T-helper 2 cell treated with Interferon-gamma antibody and Interleukin-4, amounts not matched to agents 100 ng/mL and 5 ng/mL, for 36 hours (primary cell): ENCODE measurements at regions not wholly inside any gene's neighbourhood (a gene's known extent, or its start where the extent isn't known, plus 50 kb on each side); places are given as distances from the start of the nearest gene placed in this dataset.

Experiments
- intact Hi-C: fragments of 100-400 bp; cut with micrococcal nuclease; formaldehyde crosslinking; loops from one replicate; pipeline ENCODE4 v1.15.1; 2023

- intact Hi-C loops: no loop called here
Observed at GRCh38 chr3:25272090-25272489, 156.0 kb upstream of the RARB start.

- intact Hi-C loops: no loop called here
Observed at GRCh38 chr3:25273582-25274171, 154.4 kb upstream of the RARB start.

- intact Hi-C loops: no loop called here
Observed at GRCh38 chr3:25277503-25277902, 150.6 kb upstream of the RARB start.

GRCh38 chr3:25281041-25281731, 146.9 kb upstream of the RARB start:
- intact Hi-C loops: no loop called here

- intact Hi-C loops: no loop called here
Observed at GRCh38 chr3:25281732-25282126, 146.3 kb upstream of the RARB start.

- intact Hi-C loops: no loop called here
Observed at GRCh38 chr3:25283613-25284012, 144.4 kb upstream of the RARB start.

DNA sequence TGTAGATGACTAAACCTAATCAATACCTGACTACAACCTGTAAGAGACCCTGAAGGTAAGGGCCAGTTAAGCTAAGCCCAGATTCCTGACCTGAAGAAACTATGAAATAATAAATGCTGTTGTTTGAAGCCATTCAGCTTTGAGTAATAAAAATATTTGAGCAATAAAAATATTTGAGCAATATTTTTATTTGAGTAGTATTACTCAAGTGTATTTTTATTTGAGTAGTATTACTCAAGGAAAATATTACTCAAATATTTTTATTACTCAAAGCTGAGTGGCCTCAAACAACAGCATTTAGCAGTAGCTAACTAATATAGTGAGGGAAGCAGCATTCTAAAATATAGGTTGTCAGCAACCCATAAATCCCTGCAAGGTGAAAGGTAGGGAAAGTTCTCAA, 143.8 kb upstream of the RARB start:
- intact Hi-C loops: no loop called here

DNA sequence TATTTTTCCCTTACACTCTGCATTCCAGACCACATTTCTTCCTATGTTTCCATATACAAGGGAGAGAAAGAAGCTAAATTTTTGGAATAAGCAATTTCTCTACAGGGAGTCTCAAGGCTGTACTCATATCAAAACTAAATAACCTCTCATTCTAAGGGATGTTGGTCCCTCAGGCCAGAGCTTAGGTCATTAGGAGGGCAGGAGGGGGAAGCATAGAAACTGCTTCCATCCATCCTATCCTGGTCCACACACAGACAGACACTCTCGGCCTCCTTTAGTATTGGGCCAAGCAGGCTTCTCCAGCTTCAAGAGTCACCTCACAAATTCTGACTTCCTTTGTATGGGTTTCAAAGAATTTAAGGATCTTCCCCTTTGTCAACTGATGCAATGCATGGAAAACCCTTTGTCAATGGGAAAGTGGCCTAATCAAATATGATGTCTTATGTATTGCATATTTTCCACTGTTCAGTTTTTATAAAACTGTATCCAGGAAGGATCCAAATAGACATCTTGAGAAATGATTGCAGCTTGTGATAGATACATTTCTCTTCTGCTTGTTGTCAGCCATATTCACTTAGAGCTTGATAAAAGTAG, 140.7 kb upstream of the RARB start:
- intact Hi-C loops: no loop called here

DNA sequence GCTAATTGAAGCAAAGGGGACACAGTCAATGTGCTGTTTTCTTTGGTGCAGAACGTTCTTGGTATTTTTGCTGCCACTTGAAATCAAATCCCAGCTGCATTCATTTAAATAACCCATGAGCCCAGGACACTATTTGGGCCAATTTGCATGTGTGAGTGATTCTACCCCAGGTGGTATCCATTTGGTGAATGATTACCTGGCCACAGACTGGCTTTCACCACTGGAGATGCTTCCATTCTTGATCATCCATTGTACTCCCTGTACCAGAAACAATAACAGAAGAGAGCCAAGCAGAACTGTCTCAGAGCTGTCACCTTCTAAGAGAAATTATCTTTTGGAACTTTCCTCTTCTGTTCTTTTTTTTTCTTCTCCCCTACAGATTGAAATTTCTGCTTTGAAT, 139.7 kb upstream of the RARB start:
- intact Hi-C loops: no loop called here

- intact Hi-C loops: no loop called here
Observed at GRCh38 chr3:25289156-25289555, 138.9 kb upstream of the RARB start.

DNA sequence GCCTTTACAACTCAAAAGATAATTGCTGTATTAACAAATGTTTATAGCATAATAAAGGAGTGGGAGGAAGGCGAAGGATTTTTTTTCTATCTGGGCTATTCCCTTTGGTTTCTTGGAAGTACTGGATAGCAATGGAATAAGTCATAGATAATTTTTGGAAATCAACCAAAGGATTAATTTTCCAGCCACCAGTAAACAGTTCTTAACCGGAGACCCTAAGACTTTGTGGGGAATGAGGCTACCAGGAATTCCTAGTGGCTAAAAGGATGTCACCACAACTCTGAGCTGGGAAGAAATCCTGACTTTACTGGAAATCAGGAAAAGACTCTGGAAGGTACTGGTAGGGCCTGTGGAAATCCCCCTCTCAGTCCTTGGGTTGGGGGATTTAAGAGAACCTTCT, 138.4 kb upstream of the RARB start:
- intact Hi-C loops: no loop called here

DNA sequence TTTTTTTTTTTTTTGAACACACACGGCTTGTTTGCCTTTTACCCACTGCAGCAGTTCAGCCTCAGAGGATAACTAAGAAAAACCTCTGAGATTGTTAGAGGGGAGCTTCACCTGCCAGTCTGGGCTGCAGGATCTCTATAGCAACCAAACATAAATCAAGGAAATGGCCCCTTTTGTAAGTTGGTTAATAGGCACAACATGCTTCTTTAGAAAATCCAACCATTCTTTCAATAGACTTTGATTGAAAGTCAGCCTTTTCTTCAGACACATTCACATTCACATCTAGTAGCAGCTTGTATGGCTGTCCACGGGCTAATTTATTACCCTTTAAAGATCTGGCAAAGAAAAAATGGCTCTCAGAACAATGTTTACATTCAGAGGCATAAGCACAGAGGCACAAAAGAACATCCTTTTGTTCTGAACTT, 136.6 kb upstream of the RARB start:
- intact Hi-C loops: no loop called here

DNA sequence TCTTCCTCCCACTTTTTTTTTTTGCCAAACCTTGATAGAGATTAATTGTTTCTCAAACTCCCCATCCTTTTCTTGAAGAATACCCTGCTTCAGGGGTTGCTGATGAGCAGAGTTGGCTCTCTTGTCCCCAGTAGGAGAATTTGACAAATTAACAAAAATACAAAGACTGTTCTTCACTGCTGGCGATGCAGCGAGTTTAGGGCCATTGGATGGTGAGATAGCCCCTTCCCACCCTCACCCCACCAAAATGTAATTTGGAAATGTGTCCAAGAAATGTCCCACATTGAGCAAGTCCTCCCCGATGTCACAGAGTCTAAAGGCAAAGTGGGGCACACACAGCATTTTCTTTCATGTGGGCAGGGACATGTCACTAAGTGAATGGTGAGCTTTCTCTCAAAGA, 136.0 kb upstream of the RARB start:
- intact Hi-C loops: no loop called here

GRCh38 chr3:25292595-25292994, 135.5 kb upstream of the RARB start:
- intact Hi-C loops: no loop called here

DNA sequence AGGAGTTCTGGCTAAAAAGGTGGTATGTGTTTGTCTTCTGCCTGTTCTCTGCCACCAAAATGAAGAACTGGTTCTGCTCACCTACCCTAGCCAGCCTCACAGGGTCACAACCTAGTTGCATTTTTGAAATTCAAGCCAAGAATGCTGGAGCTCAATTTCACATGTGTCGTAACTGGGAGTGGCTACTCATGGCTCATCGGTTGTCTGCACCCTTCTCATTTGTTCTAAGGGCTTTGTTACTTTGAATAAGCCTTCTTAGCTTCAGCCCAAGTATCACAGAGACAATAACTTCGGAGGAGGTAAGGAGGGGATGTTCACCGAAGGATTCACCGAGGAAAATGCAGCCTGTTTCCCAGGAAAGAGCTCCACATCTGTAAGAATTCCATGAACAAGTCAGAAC, 134.3 kb upstream of the RARB start:
- intact Hi-C loops: no loop called here

- intact Hi-C loops: no loop called here
Observed at GRCh38 chr3:25294169-25294805, 133.8 kb upstream of the RARB start.

DNA sequence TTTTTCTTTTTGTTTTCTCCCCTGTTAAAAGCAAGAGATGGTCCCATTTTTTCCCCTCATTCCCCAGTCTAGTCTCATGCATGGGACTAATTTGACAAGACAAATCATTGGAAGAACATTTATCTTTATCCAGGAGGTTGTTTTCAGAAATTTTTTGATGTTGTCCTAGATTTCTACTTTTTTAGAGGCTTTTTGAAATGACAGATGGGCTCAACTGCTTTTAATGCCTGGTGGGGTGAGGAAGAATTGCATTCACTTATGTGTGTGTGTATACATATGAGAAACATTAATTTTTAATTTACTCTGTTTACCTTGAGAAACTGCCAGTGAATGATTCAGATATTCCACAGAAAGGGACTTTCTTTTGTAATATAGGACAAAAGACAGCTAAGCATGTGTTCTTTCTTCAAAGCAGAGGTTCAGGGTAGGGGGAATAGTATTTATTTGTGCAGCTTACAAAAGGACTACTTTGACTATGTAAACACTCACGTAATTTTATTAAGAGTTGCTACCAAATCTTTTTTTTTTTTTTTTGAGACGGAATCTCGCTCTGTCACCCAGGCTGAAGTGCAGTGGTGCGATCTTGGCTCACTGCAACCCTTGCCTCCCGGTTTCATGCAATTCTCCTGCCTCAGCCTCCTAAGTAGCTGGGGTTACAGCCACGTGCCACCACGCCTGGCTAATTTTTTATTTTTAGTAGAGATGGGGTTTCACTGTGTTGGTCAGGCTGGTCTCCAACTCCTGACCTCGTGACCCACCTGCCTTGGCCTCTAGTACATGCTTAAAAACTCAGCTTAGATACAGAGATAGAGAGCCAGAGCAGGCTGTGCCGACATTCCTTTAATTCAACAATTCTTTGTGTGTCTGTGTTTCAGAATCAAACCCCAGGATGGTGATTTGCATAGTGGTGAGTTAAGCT, 130.1 kb upstream of the RARB start:
- intact Hi-C loops: no loop called here

GRCh38 chr3:25300141-25300540, 127.9 kb upstream of the RARB start:
- intact Hi-C loops: no loop called here

DNA sequence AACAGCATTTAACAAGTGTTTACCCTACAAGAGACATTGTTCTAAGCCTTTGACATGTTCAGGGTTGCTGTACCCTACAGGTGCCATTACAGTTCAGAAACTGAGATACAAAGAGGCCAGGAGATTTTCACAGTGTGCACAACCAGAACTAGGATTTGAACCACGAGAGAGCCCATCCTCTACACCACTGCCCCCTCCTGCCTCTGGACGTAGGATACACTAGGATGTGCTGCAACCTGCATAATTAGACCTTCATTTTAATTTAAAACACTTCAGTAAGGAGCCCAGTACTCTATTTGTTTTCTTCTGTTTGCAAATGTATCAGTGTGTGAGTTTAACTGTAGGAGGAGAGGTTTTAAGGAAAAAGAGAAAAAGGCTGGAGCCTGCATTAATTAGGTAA, 123.1 kb upstream of the RARB start:
- intact Hi-C loops: no loop called here

- intact Hi-C loops: no loop called here
Observed at GRCh38 chr3:25306066-25306465, 122.0 kb upstream of the RARB start.

GRCh38 chr3:25306705-25307104, 121.4 kb upstream of the RARB start:
- intact Hi-C loops: no loop called here

- intact Hi-C loops: no loop called here
Observed at GRCh38 chr3:25313286-25313685, 114.8 kb upstream of the RARB start.
